ENCODE measurements at regions not wholly inside any gene's neighbourhood (a gene's known extent, or its start where the extent isn't known, plus 50 kb on each side); places are given as distances from the start of the nearest gene placed in this dataset.
A peak's percentile ranks its signal among the peaks of the same experiment; 100 is the strongest.

- DNase-seq (ENCODE audit: low read depth in 2 of 2) = no peak
These were observed 431.6 kb upstream of the PTBP2 start for GRCh38 chr1:96290033-96290432.

- no peak for DNase-seq (ENCODE audit: low read depth in 2 of 2)
These were observed 430.8 kb upstream of the PTBP2 start for GRCh38 chr1:96290801-96291200.

GRCh38 chr1:96291468-96291867 lies 430.1 kb upstream of the PTBP2 start:
- DNase-seq (ENCODE audit: low read depth in 2 of 2) = no peak

GRCh38 chr1:96292141-96292540 lies 429.4 kb upstream of the PTBP2 start:
- DNase-seq (ENCODE audit: low read depth in 2 of 2) = no peak

GRCh38 chr1:96296991-96297390 lies 424.6 kb upstream of the PTBP2 start:
- DNase-seq (ENCODE audit: low read depth in 2 of 2) = no peak

GRCh38 chr1:96306809-96307560 lies 414.6 kb upstream of the PTBP2 start:
- peak; percentile 68 to 73 for DNase-seq (ENCODE audit: low read depth in 2 of 2)

- no peak for DNase-seq (ENCODE audit: low read depth in 2 of 2)
These were observed 413.3 kb upstream of the PTBP2 start for GRCh38 chr1:96308314-96308713.

- DNase-seq (ENCODE audit: low read depth in 2 of 2) = peak; percentile 57 to 60
These were observed 411.8 kb upstream of the PTBP2 start for GRCh38 chr1:96309783-96310182.

GRCh38 chr1:96313216-96313615 lies 408.4 kb upstream of the PTBP2 start:
- peak; percentile 78 to 84 for DNase-seq (ENCODE audit: low read depth in 2 of 2)

- peak in 1 of 2 experiments; percentile 15 for DNase-seq (ENCODE audit: low read depth in 2 of 2)
These were observed 392.5 kb upstream of the PTBP2 start for GRCh38 chr1:96329121-96329520.

GRCh38 chr1:96331596-96331995 lies 390.0 kb upstream of the PTBP2 start:
- DNase-seq (ENCODE audit: low read depth in 2 of 2) = no peak

GRCh38 chr1:96333522-96334235 lies 387.9 kb upstream of the PTBP2 start:
- DNase-seq (ENCODE audit: low read depth in 2 of 2) = no peak

GRCh38 chr1:96334236-96334557 lies 387.4 kb upstream of the PTBP2 start:
- DNase-seq (ENCODE audit: low read depth in 2 of 2) = no peak

- DNase-seq (ENCODE audit: low read depth in 2 of 2) = no peak
These were observed 383.0 kb upstream of the PTBP2 start for GRCh38 chr1:96338622-96339021.

- DNase-seq (ENCODE audit: low read depth in 2 of 2) = no peak
These were observed 380.9 kb upstream of the PTBP2 start for GRCh38 chr1:96340686-96341085.

- no peak for DNase-seq (ENCODE audit: low read depth in 2 of 2)
These were observed 374.9 kb upstream of the PTBP2 start for GRCh38 chr1:96346719-96347118.

- no peak for DNase-seq (ENCODE audit: low read depth in 2 of 2)
These were observed 371.7 kb upstream of the PTBP2 start for GRCh38 chr1:96349896-96350295.

- no peak for DNase-seq (ENCODE audit: low read depth in 2 of 2)
These were observed 368.9 kb upstream of the PTBP2 start for GRCh38 chr1:96352733-96353132.

- DNase-seq (ENCODE audit: low read depth in 2 of 2) = no peak
These were observed 366.1 kb upstream of the PTBP2 start for GRCh38 chr1:96355521-96355920.

- DNase-seq (ENCODE audit: low read depth in 2 of 2) = no peak
These were observed 365.6 kb upstream of the PTBP2 start for GRCh38 chr1:96355961-96356360.

GRCh38 chr1:96357141-96357765 lies 364.3 kb upstream of the PTBP2 start:
- DNase-seq (ENCODE audit: low read depth in 2 of 2) = no peak

GRCh38 chr1:96358057-96358456 lies 363.5 kb upstream of the PTBP2 start:
- no peak for DNase-seq (ENCODE audit: low read depth in 2 of 2)
